ENCODE measurements at regions not wholly inside any gene's neighbourhood (a gene's known extent, or its start where the extent isn't known, plus 50 kb on each side); places are given as distances from the start of the nearest gene placed in this dataset.

GRCh38 chr7:85796956-85797355, 610.1 kb upstream of the SEMA3D start:
- no peak for TF ChIP-seq CTCF (IDR thresholded peaks at IDR 0.05)
- no peak for TF ChIP-seq POLR2A (IDR thresholded peaks at IDR 0.05)
